NOMO-1 treated with DMSO at 0.1 percent for 48 hours (cell line): ENCODE measurements at regions not wholly inside any gene's neighbourhood (a gene's known extent, or its start where the extent isn't known, plus 50 kb on each side); places are given as distances from the start of the nearest gene placed in this dataset.

Experiments
- DNase-seq: peaks from one replicate; lab custom pipeline; 2025; ENCODE audit not compliant: unreplicated experiment; lab: John Stamatoyannopoulos, UW

GRCh38 chr1:39107341-39108290, 81.5 kb downstream of the NDUFS5 start:
- no peak for DNase-seq

GRCh38 chr1:39109644-39110043, 83.5 kb downstream of the NDUFS5 start:
- no peak for DNase-seq

GRCh38 chr1:39110325-39110851, 84.2 kb downstream of the NDUFS5 start:
- no peak for DNase-seq

GRCh38 chr1:39110882-39111281, 84.7 kb downstream of the NDUFS5 start:
- no peak for DNase-seq

- no peak for DNase-seq
Observed at GRCh38 chr1:39113109-39113743, 87.1 kb downstream of the NDUFS5 start.

GRCh38 chr1:39115271-39116110, 89.0 kb upstream of the MACF1 start:
- DNase-seq, result no peak

GRCh38 chr1:39116116-39116607, 88.3 kb upstream of the MACF1 start:
- DNase-seq, result no peak

- no peak for DNase-seq
Observed at GRCh38 chr1:39116860-39117728, 87.4 kb upstream of the MACF1 start.

- no peak for DNase-seq
Observed at GRCh38 chr1:39117899-39118450, 86.5 kb upstream of the MACF1 start.

- no peak for DNase-seq
Observed at GRCh38 chr1:39122056-39122455, 82.4 kb upstream of the MACF1 start.

GRCh38 chr1:39124282-39124681, 80.2 kb upstream of the MACF1 start:
- no peak for DNase-seq

- no peak for DNase-seq
Observed at GRCh38 chr1:39127513-39127912, 77.0 kb upstream of the MACF1 start.

- DNase-seq, result no peak
Observed at GRCh38 chr1:39128126-39128525, 76.4 kb upstream of the MACF1 start.

- DNase-seq, result no peak
Observed at GRCh38 chr1:39128959-39129358, 75.5 kb upstream of the MACF1 start.

GRCh38 chr1:39129514-39129913, 75.0 kb upstream of the MACF1 start:
- no peak for DNase-seq

- no peak for DNase-seq
Observed at GRCh38 chr1:39130325-39130724, 74.2 kb upstream of the MACF1 start.

GRCh38 chr1:39131940-39132339, 72.6 kb upstream of the MACF1 start:
- no peak for DNase-seq

GRCh38 chr1:39132505-39133339, 71.8 kb upstream of the MACF1 start:
- no peak for DNase-seq

- DNase-seq, result no peak
Observed at GRCh38 chr1:39133340-39133684, 71.2 kb upstream of the MACF1 start.
